C4-2B (cell line): ENCODE measurements at regions not wholly inside any gene's neighbourhood (a gene's known extent, or its start where the extent isn't known, plus 50 kb on each side); places are given as distances from the start of the nearest gene placed in this dataset.

Experiments used
- H3K27ac ChIP-seq: fragments of 450-650 bp; 2 replicates; pipeline ENCODE4 v1.5.1; 2017
- ZFX ChIP-seq: fragments of 450-650 bp; IDR thresholded peaks from 2 replicates; pipeline ENCODE4 v1.6.1; 2017
- TF ChIP-seq, protein P1 (sequence below): fragments of 450-650 bp; conservative IDR thresholded peaks from 2 replicates; pipeline ENCODE4 v1.5.1; 2017; ENCODE audit warnings: mild to moderate bottlenecking

DNA sequence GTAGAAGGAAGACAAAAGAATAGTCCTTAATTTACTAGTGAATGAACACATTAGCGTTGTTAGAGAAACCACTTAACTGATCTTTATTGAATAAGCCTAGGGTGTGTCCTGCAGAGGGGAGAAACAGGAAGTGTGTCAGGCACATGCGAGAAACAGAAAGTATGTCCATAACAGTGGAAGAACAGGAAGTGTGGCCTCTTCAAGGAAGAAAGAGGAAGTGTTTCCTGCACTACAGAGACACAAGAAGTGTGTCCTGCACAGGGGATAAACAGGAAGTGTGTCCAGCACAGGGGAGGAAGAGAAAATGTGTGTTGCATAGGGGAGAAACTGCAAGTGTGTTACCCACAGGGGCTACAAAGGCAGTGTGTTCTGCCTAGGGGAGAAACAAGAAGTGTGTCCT lies 539.6 kb upstream of the PRKX start:
- no peak overlapping the region for H3K27ac ChIP-seq

DNA sequence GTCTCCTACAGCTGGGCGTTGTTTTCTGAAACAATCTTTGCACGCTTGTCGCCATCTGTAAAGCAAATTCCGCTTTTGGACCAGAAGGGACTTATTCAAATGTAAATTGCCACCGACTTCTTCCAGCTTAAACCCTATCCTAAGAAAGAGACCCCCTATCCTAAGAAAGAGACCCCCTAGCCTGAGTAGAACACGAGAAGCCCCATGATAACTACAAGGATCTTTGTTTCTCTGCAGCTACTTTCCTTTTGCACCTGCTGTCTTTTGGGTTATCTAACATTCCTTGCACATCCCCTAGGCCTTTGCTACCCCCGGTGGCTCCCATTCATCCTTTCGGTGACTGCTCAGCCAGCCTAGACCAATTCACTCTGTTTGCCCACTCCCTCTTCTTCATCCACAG lies 536.0 kb upstream of the PRKX start:
- H3K27ac ChIP-seq, result no peak overlapping the region
- TF ChIP-seq, protein P1, sequence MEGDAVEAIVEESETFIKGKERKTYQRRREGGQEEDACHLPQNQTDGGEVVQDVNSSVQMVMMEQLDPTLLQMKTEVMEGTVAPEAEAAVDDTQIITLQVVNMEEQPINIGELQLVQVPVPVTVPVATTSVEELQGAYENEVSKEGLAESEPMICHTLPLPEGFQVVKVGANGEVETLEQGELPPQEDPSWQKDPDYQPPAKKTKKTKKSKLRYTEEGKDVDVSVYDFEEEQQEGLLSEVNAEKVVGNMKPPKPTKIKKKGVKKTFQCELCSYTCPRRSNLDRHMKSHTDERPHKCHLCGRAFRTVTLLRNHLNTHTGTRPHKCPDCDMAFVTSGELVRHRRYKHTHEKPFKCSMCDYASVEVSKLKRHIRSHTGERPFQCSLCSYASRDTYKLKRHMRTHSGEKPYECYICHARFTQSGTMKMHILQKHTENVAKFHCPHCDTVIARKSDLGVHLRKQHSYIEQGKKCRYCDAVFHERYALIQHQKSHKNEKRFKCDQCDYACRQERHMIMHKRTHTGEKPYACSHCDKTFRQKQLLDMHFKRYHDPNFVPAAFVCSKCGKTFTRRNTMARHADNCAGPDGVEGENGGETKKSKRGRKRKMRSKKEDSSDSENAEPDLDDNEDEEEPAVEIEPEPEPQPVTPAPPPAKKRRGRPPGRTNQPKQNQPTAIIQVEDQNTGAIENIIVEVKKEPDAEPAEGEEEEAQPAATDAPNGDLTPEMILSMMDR, result no peak
- no peak for TF ChIP-seq ZFX

More for the DNA sequence above, 539.6 kb upstream of the PRKX start:
- TF ChIP-seq ZFX, result no peak
- TF ChIP-seq, protein P1, result no peak

DNA sequence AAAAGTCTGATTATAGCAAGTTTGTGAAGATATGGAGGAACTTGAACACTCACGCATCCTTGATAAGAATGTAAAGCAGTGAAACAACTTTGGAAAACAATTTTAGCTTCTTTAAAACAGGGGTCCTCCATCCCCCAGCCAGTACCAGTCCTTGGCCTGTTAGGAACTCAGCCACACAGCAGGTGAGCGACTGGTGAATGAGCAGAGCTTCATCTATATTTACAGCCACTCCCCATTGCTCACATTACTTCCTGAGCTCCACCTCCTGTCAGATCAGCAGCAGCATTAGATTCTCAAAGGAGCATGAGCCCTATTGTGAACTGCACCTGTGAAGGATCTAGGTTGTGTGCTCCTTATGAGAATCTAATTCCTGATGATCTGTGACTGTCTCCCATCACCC lies 530.3 kb upstream of the PRKX start:
- no peak for TF ChIP-seq ZFX
- TF ChIP-seq, protein P1, result no peak
- H3K27ac ChIP-seq, result no peak overlapping the region

DNA sequence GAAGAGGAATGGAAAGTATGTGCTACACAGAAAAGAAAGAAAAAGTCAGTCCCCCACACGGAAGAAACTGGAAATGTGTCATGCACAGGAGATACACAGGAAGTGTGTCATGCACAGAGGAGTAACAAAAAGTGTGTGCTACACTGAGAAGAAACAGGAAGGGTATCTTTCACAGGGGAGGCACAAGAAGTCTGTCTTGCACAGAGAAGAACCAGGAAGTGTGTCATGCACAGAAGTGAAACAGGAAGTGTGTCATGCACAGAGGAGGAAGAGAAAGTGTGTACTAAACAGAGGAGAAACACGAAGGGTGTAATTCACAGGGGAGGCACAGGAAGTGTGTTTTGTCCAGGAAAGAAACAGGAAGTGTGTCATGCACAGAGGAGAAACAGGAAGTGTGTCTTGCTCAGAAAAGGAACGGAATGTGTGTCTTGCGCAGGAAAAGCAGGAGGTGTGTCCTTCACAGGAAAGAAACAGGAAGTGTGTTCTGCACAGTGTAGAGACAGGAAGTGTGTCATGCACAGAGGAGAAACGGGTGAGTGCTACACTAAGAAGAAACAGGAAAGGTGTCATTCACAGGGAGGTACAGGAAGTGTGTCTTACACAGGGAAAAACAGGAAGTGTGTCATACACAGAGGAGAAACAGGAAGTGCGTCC lies 527.2 kb upstream of the PRKX start:
- TF ChIP-seq ZFX, result no peak
- TF ChIP-seq, protein P1, result no peak
- H3K27ac ChIP-seq, result no peak overlapping the region

DNA sequence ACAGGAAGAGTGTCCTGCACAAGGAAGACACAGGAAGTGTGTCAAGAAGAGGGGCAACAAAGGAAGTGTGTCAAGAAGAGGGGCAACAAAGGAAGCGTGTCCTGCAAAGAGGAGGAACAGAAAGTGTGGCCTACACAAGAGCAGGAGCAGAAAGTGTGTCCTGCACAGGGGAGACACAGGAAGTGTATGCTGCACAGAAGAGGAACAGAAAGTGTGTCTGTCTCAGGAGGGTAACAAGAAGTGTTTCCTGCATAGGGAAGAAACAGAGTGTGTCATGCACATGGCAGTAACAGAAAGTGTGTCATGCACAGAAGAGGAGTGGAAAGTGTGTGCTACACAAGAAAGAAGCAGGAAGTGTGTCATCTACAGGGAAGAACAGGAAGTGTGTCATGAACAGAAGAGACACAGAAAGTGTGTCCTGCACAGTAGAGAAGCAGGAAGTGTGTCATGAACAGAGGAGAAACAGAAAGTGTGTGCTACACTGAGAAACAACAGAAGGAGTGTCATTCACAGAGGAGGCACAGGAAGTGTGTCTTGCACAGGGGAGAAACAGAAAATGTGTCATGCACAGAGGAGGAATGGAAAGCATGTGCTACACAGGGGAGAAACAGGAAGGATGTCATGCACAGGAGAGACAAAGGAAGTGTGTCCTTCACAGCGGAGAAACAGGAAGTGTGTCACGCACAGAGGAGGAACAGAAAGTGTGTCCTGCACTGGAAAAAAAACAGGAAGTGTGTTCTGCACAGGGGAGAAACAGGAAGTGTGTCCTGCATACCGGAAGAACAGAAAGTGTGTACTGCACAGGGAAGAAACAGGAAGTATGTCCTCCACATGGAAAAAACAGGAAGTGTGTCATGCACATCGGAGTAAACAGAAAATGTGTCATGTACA lies 526.4 kb upstream of the PRKX start:
- no peak for TF ChIP-seq ZFX
- TF ChIP-seq, protein P1, result no peak
- no peak overlapping the region for H3K27ac ChIP-seq

- H3K27ac ChIP-seq, result no peak overlapping the region
- TF ChIP-seq, protein P1, result no peak
- TF ChIP-seq ZFX, result no peak
These were observed 525.5 kb upstream of the PRKX start for GRCh38 chrX:4238916-4239315.

GRCh38 chrX:4225086-4225485 lies 511.6 kb upstream of the PRKX start:
- TF ChIP-seq, protein P1, result no peak
- TF ChIP-seq ZFX, result no peak
- H3K27ac ChIP-seq, result no peak overlapping the region
